ENCODE measurements at regions not wholly inside any gene's neighbourhood (a gene's known extent, or its start where the extent isn't known, plus 50 kb on each side); places are given as distances from the start of the nearest gene placed in this dataset.

GRCh38 chr6:139800837-139801236 lies 426.4 kb upstream of the CITED2 start:
- no peak for TF ChIP-seq CTCF (IDR thresholded peaks at IDR 0.05; ENCODE audit: poor library complexity, severe bottlenecking)
- no peak for TF ChIP-seq REST (IDR thresholded peaks at IDR 0.05; ENCODE audit: borderline replicate concordance)
- no peak for TF ChIP-seq TAF1 (IDR thresholded peaks at IDR 0.05; ENCODE audit: low read depth)
- no peak for TF ChIP-seq EZH2 (IDR thresholded peaks at IDR 0.05; ENCODE audit: borderline replicate concordance, insufficient read depth, low read length, poor library complexity, severe bottlenecking)
- no peak for TF ChIP-seq POLR2AphosphoS5 (IDR thresholded peaks at IDR 0.05)
- no peak for TF ChIP-seq EP300 (conservative IDR thresholded peaks at IDR 0.05; ENCODE audit: poor library complexity, severe bottlenecking)
- no peak for TF ChIP-seq RAD21 (conservative IDR thresholded peaks at IDR 0.05)
- no peak for TF ChIP-seq MXI1 (conservative IDR thresholded peaks at IDR 0.05; ENCODE audit: poor library complexity, severe bottlenecking)
- no peak for TF ChIP-seq SMC3 (conservative IDR thresholded peaks at IDR 0.05; ENCODE audit: poor library complexity)
- Histone ChIP-seq H3K36me3 (ENCODE audit: insufficient read depth, low read length) (no peaks in the 10 kb centered on the region), H3K27ac (ENCODE audit: low read length) (no peak overlapping the region), H3K9ac (ENCODE audit: low read length) (no peak overlapping the region), H3K9me2 (ENCODE audit: insufficient read depth, low read length) (no peaks in the 10 kb centered on the region), H3K9me3 (ENCODE audit: low read length) (no peaks in the 10 kb centered on the region), H3K27me3 (ENCODE audit: insufficient read depth, low read depth, low read length) (no peaks in the 10 kb centered on the region), H3K79me2 (replicated peaks; ENCODE audit: insufficient read depth, low read length) (no peaks in the 10 kb centered on the region), H3K4me3 (ENCODE audit: low read length) (no peak overlapping the region), H3F3A (ENCODE audit: insufficient read depth, low read length, poor library complexity, severe bottlenecking) (no peaks in the 10 kb centered on the region), H4K20me1 (ENCODE audit: insufficient read depth) (no peaks in the 10 kb centered on the region), H3K4me2 (ENCODE audit: low read length) (no peak overlapping the region), H2AFZ (ENCODE audit: low read depth, low read length) (no peak overlapping the region)

GRCh38 chr6:139790527-139790926 lies 416.1 kb upstream of the CITED2 start:
- H3K27ac ChIP-seq (ENCODE audit: low read length): no peak overlapping the region
- no peaks in the 10 kb centered on the region for H3K27me3 ChIP-seq (ENCODE audit: insufficient read depth, low read depth, low read length)
- H3F3A ChIP-seq (ENCODE audit: insufficient read depth, low read length, poor library complexity, severe bottlenecking): no peaks in the 10 kb centered on the region
- H4K20me1 ChIP-seq (ENCODE audit: insufficient read depth): no peaks in the 10 kb centered on the region
- no peak overlapping the region for H3K4me2 ChIP-seq (ENCODE audit: low read length)
- no peaks in the 10 kb centered on the region for H3K9me3 ChIP-seq (ENCODE audit: low read length)
- H3K9me2 ChIP-seq (ENCODE audit: insufficient read depth, low read length): no peaks in the 10 kb centered on the region
- no peaks in the 10 kb centered on the region for H3K36me3 ChIP-seq (ENCODE audit: insufficient read depth, low read length)
- H3K9ac ChIP-seq (ENCODE audit: low read length): no peak overlapping the region
- no peak overlapping the region for H3K4me3 ChIP-seq (ENCODE audit: low read length)
- no peaks in the 10 kb centered on the region for H3K79me2 ChIP-seq (replicated peaks; ENCODE audit: insufficient read depth, low read length)
- H2AFZ ChIP-seq (ENCODE audit: low read depth, low read length): no peak overlapping the region
- TF ChIP-seq CTCF (IDR thresholded peaks at IDR 0.05; ENCODE audit: poor library complexity, severe bottlenecking): no peak
- TF ChIP-seq RAD21 (conservative IDR thresholded peaks at IDR 0.05): no peak
- TF ChIP-seq MXI1 (conservative IDR thresholded peaks at IDR 0.05; ENCODE audit: poor library complexity, severe bottlenecking): no peak
- no peak for TF ChIP-seq REST (IDR thresholded peaks at IDR 0.05; ENCODE audit: borderline replicate concordance)
- TF ChIP-seq TAF1 (IDR thresholded peaks at IDR 0.05; ENCODE audit: low read depth): no peak
- TF ChIP-seq SMC3 (conservative IDR thresholded peaks at IDR 0.05; ENCODE audit: poor library complexity): no peak
- TF ChIP-seq EZH2 (IDR thresholded peaks at IDR 0.05; ENCODE audit: borderline replicate concordance, insufficient read depth, low read length, poor library complexity, severe bottlenecking): no peak
- no peak for TF ChIP-seq POLR2AphosphoS5 (IDR thresholded peaks at IDR 0.05)
- TF ChIP-seq EP300 (conservative IDR thresholded peaks at IDR 0.05; ENCODE audit: poor library complexity, severe bottlenecking): no peak

All from neural cell (in vitro differentiated cells).